ENCODE measurements at regions not wholly inside any gene's neighbourhood (a gene's known extent, or its start where the extent isn't known, plus 50 kb on each side); places are given as distances from the start of the nearest gene placed in this dataset.

DNA sequence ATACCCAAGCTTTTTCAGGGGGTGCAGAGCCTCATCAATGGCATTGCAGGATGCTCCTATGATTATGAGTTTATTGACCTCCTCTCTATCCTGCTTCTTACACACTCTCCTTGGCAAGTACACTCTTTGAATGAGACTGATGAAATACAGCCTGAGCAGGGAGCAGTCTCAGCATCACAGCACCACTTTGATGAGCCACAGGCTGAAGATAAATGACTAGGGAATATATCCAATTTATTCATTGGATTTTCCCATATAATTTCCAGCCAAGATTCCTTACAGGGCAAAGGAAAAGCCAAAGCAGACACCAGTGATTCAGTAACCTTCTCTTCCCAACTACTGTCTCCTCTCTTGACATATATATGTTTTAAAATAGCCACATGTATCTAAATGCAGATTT lies 79.2 kb downstream of the CASP12 start:
- ChIA-PET CTCF (no interaction called here), POLR2A (no interaction called here)

DNA sequence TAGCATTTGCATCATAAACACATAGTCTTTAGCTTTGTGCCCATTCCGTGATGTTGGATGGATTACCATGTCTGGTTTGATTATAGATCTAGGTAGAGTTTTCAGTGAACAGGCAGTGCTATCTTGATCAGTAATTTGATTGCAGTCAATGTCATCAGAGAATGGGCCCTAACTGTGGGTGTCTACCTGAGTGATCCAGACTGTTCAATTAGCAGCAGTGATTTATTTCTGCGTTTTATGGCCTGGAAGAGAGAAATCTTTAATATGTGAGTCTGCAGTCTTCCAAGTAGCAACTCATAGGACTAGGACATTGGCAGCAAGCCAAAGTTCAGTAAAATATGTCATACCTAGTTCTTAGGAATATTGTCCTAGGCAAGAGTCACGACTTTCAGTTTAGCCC lies 80.3 kb downstream of the CASP12 start:
- CTCF ChIA-PET, result no interaction called here

More for the DNA sequence above, 79.2 kb downstream of the CASP12 start:
- DNase-seq (ENCODE audit: low read depth, low spot score), result no peak
- H3K4me3 ChIP-seq (ENCODE audit: low read depth, low read length), result no peak overlapping the region
- TF ChIP-seq, protein P1, sequence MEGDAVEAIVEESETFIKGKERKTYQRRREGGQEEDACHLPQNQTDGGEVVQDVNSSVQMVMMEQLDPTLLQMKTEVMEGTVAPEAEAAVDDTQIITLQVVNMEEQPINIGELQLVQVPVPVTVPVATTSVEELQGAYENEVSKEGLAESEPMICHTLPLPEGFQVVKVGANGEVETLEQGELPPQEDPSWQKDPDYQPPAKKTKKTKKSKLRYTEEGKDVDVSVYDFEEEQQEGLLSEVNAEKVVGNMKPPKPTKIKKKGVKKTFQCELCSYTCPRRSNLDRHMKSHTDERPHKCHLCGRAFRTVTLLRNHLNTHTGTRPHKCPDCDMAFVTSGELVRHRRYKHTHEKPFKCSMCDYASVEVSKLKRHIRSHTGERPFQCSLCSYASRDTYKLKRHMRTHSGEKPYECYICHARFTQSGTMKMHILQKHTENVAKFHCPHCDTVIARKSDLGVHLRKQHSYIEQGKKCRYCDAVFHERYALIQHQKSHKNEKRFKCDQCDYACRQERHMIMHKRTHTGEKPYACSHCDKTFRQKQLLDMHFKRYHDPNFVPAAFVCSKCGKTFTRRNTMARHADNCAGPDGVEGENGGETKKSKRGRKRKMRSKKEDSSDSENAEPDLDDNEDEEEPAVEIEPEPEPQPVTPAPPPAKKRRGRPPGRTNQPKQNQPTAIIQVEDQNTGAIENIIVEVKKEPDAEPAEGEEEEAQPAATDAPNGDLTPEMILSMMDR (IDR thresholded peaks at IDR 0.05; ENCODE audit: insufficient read depth, low read length, missing control alignments), result no peak

DNA sequence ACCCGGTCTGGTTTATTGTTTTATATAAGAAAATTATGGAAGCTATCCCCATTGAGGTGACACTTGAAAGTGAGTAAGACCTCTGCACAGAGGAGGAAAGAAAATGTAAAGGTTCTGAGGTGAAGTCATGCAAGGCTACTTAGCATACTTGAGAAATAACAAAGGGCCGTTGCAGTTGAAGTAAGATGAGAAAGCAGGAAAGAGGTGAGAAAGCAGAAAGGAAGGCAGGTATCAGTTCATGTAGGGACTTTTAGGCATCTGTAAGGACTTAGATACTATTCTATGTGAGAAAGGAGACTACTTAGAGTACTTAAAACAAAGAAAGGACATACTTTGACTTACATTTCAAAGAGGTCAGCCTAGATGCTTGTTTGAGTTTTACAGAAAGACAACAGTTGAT lies 84.7 kb downstream of the CASP12 start:
- ChIA-PET POLR2A (no interaction called here), CTCF (no interaction called here)
- DNase-seq (ENCODE audit: low read depth, low spot score), result no peak
- TF ChIP-seq, protein P1 (IDR thresholded peaks at IDR 0.05; ENCODE audit: insufficient read depth, low read length, missing control alignments), result no peak
- no peak overlapping the region for H3K4me3 ChIP-seq (ENCODE audit: low read depth, low read length)

More for the DNA sequence above, 80.3 kb downstream of the CASP12 start:
- TF ChIP-seq, protein P1 (IDR thresholded peaks at IDR 0.05; ENCODE audit: insufficient read depth, low read length, missing control alignments), result no peak
- POLR2A ChIA-PET, result no interaction called here
- no peak for DNase-seq (ENCODE audit: low read depth, low spot score)
- no peak overlapping the region for H3K4me3 ChIP-seq (ENCODE audit: low read depth, low read length)

DNA sequence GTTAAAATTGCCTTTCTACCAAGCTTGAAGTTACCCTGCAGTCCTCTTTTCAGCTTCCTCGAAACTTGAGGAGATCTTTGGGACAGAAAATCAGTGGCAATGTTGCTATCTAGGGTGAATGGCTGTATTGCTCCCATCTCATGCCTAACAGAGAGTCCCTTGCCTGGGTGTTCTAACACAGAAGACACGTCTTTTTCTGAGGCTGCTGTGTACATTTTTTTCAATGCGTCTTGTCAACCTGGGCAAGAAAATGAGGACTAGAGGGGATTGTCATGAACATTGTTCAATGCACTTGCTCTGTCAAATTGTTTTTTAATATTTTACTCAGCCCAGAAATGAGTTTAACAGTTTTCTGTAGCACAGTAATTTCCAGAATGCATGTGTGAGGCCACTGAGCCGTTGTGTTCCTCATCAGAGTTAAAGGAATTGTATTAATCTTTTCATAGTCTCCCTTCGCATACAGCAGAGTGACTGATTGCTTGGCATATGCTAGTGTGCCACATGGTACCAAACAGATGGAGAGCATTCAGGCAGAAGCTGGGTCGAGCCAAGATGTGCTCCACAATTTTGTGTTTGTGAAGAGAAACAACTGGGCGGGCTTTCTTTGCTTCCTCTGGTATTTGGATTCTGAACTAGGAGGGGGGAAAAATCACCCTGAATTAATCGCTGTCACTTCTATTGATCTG lies 86.0 kb downstream of the CASP12 start:
- CTCF ChIA-PET, result no interaction called here
- TF ChIP-seq, protein P1 (IDR thresholded peaks at IDR 0.05; ENCODE audit: insufficient read depth, low read length, missing control alignments), result no peak
- POLR2A ChIA-PET, result no interaction called here
- no peak for DNase-seq (ENCODE audit: low read depth, low spot score)
- H3K4me3 ChIP-seq (ENCODE audit: low read depth, low read length), result no peak overlapping the region

DNA sequence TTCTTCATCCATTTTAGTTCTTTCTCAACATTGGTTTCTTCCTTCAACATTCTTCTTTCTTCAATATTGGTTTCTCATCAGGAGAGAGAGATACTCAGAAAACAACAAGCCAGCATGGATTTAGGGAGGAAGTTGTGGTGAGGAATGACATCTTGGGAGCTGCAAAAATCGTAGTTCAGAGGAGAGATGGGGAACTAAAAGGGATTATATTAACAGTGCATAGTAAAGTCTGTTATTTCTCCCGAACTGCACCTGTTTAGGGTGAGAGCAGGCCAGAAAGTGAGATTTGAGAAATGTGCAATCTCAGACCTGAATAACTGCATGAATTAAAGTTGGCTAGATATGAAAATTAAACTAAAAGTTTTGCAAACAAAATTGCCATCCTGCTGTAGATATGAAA lies 94.5 kb downstream of the CASP12 start:
- TF ChIP-seq, protein P1 (IDR thresholded peaks at IDR 0.05; ENCODE audit: insufficient read depth, low read length, missing control alignments), result no peak
- CTCF ChIA-PET, result no interaction called here
- POLR2A ChIA-PET, result no interaction called here

DNA sequence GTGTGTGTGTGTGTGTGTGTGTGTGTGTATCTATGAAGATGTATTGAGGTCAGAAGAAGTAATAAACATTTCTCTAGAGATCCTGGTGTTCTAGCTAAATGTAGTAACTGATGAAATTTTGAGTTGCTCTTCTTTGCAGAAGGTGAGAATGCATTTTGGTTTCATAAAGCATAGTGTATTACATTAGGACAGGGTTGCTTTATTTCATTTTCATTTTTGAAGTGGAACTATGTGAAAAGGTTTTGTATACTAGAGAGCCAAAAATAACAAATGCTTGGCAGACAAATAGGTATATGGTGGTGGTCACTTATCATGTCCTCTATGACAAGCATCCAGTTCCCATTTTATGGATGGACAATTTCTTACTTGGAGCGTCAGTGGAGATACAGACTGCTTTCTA lies 99.0 kb downstream of the CASP12 start:
- POLR2A ChIA-PET, result no interaction called here
- H3K4me3 ChIP-seq (ENCODE audit: low read depth, low read length), result no peak overlapping the region
- TF ChIP-seq, protein P1 (IDR thresholded peaks at IDR 0.05; ENCODE audit: insufficient read depth, low read length, missing control alignments), result no peak
- DNase-seq (ENCODE audit: low read depth, low spot score), result no peak
- CTCF ChIA-PET, result interaction anchor here (0.6 kb wide), 1 partner anchor 115 kb away, joined by 3 read pairs; no protein-coding TSS in a partner anchor

More for the DNA sequence above, 94.5 kb downstream of the CASP12 start:
- DNase-seq (ENCODE audit: low read depth, low spot score), result no peak
- no peak overlapping the region for H3K4me3 ChIP-seq (ENCODE audit: low read depth, low read length)

Measured in AG04449 (cell line).